OCI-LY3 (cell line): ENCODE measurements at regions not wholly inside any gene's neighbourhood (a gene's known extent, or its start where the extent isn't known, plus 50 kb on each side); places are given as distances from the start of the nearest gene placed in this dataset.

ENCODE experiments used
- H2AFZ ChIP-seq: fragments of 200-600, 300-600 bp; shearing (Covaris generic); 2 replicates; pipeline ENCODE4 v1.6.0; 2014; ENCODE audit warnings: antibody characterized with exemption, low read depth, low read length
- H3K27ac ChIP-seq: fragments of 200-600, 300-600 bp; sonication (generic); 2 replicates; pipeline ENCODE4 v1.5.1; 2014; ENCODE audit warnings: mild to moderate bottlenecking, low read length, moderate library complexity, mixed read lengths
- H3K27me3 ChIP-seq: fragments of 200-600, 300-600 bp; sonication (generic); 2 replicates; pipeline ENCODE4 v1.6.1; 2014; ENCODE audit warnings: low read depth, low read length, mixed read lengths
- H3K36me3 ChIP-seq: fragments of 200-600, 300-600 bp; sonication (generic); replicated peaks from 2 replicates; pipeline ENCODE3; 2014; ENCODE audit warnings: low read depth, low read length, mixed read lengths
- H3K4me1 ChIP-seq: fragments of 300-600, 200-600 bp; sonication (generic); 2 replicates; pipeline ENCODE4 v1.6.1; 2014; ENCODE audit warnings: low read length, mixed read lengths
- H3K4me2 ChIP-seq: fragments of 200-600, 300-600 bp; sonication (generic); 2 replicates; pipeline ENCODE4 v1.6.1; 2014; ENCODE audit warnings: low read length, mixed read lengths
- H3K4me3 ChIP-seq: fragments of 300-600, 200-600 bp; sonication (generic); 2 replicates; pipeline ENCODE4 v1.5.1; 2014; ENCODE audit warnings: antibody characterized with exemption, mild to moderate bottlenecking, low read length, moderate library complexity
- H3K79me2 ChIP-seq: fragments of 300-600, 200-600 bp; shearing (Covaris generic); 2 replicates; pipeline ENCODE4 v1.6.1; 2014; ENCODE audit warnings: mild to moderate bottlenecking, low read length, mixed read lengths
- H3K9ac ChIP-seq: fragments of 300-600, 200-600 bp; shearing (Covaris generic); 2 replicates; pipeline ENCODE4 v1.6.0; 2014; ENCODE audit warnings: mild to moderate bottlenecking, low read length, moderate library complexity
- H3K9me3 ChIP-seq: fragments of 200-600, 300-600 bp; shearing (Covaris generic); 2 replicates; pipeline ENCODE4 v1.6.1; 2014; ENCODE audit warnings: low read length, mixed read lengths; ENCODE audit not compliant: insufficient read depth
- H4K20me1 ChIP-seq: fragments of 200-600, 300-600 bp; sonication (generic); 2 replicates; pipeline ENCODE4 v1.6.1; 2016; ENCODE audit warnings: low read length, mixed read lengths; ENCODE audit not compliant: insufficient read depth
- CTCF ChIP-seq: fragments of 200-600, 300-600 bp; sonication (generic); IDR thresholded peaks from 2 replicates; pipeline ENCODE4 v1.5.1; 2014; ENCODE audit warnings: antibody characterized with exemption, low read length, low read depth
- EZH2phosphoT487 ChIP-seq: fragments of 200-600 bp; shearing (Covaris generic); IDR thresholded peaks from 2 replicates; pipeline ENCODE4 v1.6.1; 2018; ENCODE audit warnings: antibody characterized with exemption, mixed run types, low read depth

GRCh38 chr3:160163229-160163878 lies 61.9 kb upstream of the C3orf80 start:
- H3K27ac ChIP-seq = no peak overlapping the region

DNA sequence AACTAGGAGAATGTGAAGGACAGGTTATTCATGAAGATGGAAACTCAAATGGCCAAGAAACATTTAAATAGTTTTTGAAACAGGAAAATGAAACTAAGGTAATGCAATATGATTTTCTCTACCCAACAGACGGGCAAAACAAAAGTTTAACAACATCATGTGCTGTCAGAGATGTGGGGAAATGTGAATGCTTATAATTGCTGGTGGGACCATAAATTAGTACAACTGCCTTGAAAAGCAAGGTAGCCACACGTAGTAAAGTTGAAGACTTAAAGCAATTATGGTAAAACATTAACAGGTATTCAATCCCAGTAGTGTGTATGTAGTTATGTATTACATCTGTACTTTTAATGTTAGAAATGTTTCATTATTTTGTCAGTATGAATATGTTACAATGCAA lies 57.0 kb upstream of the C3orf80 start:
- H2AFZ ChIP-seq = no peak overlapping the region
- H4K20me1 ChIP-seq = no peaks in the 10 kb centered on the region
- no peak for TF ChIP-seq CTCF
- no peak for TF ChIP-seq EZH2phosphoT487
- H3K36me3 ChIP-seq = no peaks in the 10 kb centered on the region
- H3K79me2 ChIP-seq = no peaks in the 10 kb centered on the region
- H3K27ac ChIP-seq = no peak overlapping the region
- H3K4me1 ChIP-seq = peaks cover 9% of the 10 kb centered on the region
- H3K4me2 ChIP-seq = no peak overlapping the region
- no peaks in the 10 kb centered on the region for H3K9me3 ChIP-seq
- no peak overlapping the region for H3K9ac ChIP-seq
- H3K4me3 ChIP-seq = no peak overlapping the region
- no peaks in the 10 kb centered on the region for H3K27me3 ChIP-seq

More at GRCh38 chr3:160163229-160163878, 61.9 kb upstream of the C3orf80 start:
- no peak overlapping the region for H3K9ac ChIP-seq
- peaks cover 9% of the 10 kb centered on the region for H3K4me1 ChIP-seq
- no peak overlapping the region for H3K4me2 ChIP-seq
- no peaks in the 10 kb centered on the region for H3K9me3 ChIP-seq
- H3K36me3 ChIP-seq = no peaks in the 10 kb centered on the region
- no peaks in the 10 kb centered on the region for H4K20me1 ChIP-seq
- TF ChIP-seq CTCF = peak; percentile 68
- TF ChIP-seq EZH2phosphoT487 = no peak
- H3K27me3 ChIP-seq = no peaks in the 10 kb centered on the region
- no peak overlapping the region for H2AFZ ChIP-seq
- H3K79me2 ChIP-seq = no peaks in the 10 kb centered on the region
- no peak overlapping the region for H3K4me3 ChIP-seq

DNA sequence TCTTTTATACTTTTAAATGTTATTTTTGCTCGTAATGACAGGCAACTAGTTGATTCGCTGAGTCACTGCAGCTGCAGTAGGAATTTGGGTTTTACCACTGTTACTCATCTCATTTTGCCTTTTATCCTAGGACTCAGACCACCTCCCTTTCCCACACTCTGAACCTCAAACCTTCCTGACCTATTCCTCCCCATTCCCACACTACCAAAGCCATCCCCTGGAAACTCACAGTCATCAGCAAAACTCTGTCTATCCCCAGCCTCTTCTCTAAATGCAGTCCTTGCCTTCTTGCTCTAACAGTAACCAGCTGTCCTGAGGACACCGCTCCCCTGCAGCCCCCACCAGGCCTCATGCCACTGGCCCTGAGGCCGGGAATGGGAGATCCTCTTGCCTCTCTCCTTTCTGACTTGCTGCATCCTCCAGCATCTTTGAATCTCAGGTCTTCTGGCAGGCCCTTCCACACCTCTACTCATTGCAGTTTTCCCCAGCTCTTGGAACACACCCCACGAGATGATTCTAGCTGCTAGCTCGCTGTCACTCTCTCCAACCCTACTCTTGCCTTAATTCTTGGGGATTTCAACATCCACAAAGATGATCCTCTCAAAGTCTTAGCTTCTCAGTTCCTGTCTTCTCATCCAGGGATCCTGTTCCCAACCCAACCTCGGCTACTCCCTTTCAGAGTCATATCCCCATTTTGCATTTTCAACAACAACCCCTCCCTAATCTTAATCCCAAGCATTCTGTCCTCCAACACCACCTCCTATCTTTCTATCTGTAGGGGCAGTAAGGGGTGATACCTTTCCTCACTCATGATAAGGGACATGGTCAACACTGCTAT lies 55.9 kb upstream of the C3orf80 start:
- no peak overlapping the region for H3K4me3 ChIP-seq
- H2AFZ ChIP-seq = no peak overlapping the region
- H3K9ac ChIP-seq = no peak overlapping the region
- peaks cover 9% of the 10 kb centered on the region for H3K4me1 ChIP-seq
- H3K27me3 ChIP-seq = no peaks in the 10 kb centered on the region
- H3K79me2 ChIP-seq = no peaks in the 10 kb centered on the region
- H4K20me1 ChIP-seq = no peaks in the 10 kb centered on the region
- no peak overlapping the region for H3K4me2 ChIP-seq
- no peak overlapping the region for H3K27ac ChIP-seq
- TF ChIP-seq EZH2phosphoT487 (no peak), CTCF (no peak)
- no peaks in the 10 kb centered on the region for H3K36me3 ChIP-seq
- H3K9me3 ChIP-seq = no peaks in the 10 kb centered on the region
